IMR-90 (cell line): ENCODE measurements at regions not wholly inside any gene's neighbourhood (a gene's known extent, or its start where the extent isn't known, plus 50 kb on each side); places are given as distances from the start of the nearest gene placed in this dataset.

ENCODE experiments used
- ATAC-seq: fragments of 200-7000 bp; cut with Tn5 transposase; 2 replicates; pipeline ENCODE4 v1.9.1; 2020; ENCODE audit warnings: low read depth, mild to moderate bottlenecking, moderate library complexity
- BruUV-seq: library from RNA; stranded (reverse); fragments of 400-500 nt; replicated peaks from 2 replicates; lab custom pipeline; 2021; lab: Mats Ljungman, UMichigan
- CTCF ChIA-PET: fragments of 300-600 bp; formaldehyde crosslinking; extraction: SDS; loops from one replicate; lab custom pipeline; 2021; ENCODE audit warnings: antibody characterized with exemption; lab: Yijun Ruan, JAX
- POLR2A ChIA-PET: fragments of 300-600 bp; sonication (Branson Sonifier 250); formaldehyde crosslinking; loops from one replicate; lab custom pipeline; 2022; ENCODE audit warnings: antibody characterized with exemption; ENCODE audit not compliant: unreplicated experiment; lab: Charles Lee
- DNase-seq: peaks from one replicate; pipeline ENCODE4 v3.0.0; 2013
- H2AFZ ChIP-seq: replicated peaks from 2 replicates; pipeline ENCODE3; 2013; ENCODE audit warnings: low read length, mild to moderate bottlenecking; ENCODE audit not compliant: poor library complexity
- H2AK5ac ChIP-seq: 2 replicates; pipeline ENCODE4 v1.6.1; 2013; ENCODE audit warnings: low read depth, low read length, inconsistent platforms
- H2AK9ac ChIP-seq: replicated peaks from 2 replicates; pipeline ENCODE3; 2013; ENCODE audit warnings: mild to moderate bottlenecking, low read depth, low read length, moderate library complexity; ENCODE audit not compliant: poor library complexity
- H2BK120ac ChIP-seq: 2 replicates; pipeline ENCODE4 v1.6.1; 2013; ENCODE audit warnings: low read depth, low read length, inconsistent platforms
- H2BK15ac ChIP-seq: 3 replicates; pipeline ENCODE4 v1.6.1; 2013; ENCODE audit warnings: low read depth, low read length, inconsistent platforms
- H2BK20ac ChIP-seq: 2 replicates; pipeline ENCODE4 v1.6.1; 2013; ENCODE audit warnings: low read depth, mild to moderate bottlenecking, inconsistent platforms, low read length, moderate library complexity
- H2BK5ac ChIP-seq: 2 replicates; pipeline ENCODE4 v1.6.1; 2013; ENCODE audit warnings: mild to moderate bottlenecking, low read depth, low read length, inconsistent platforms; ENCODE audit not compliant: poor library complexity, severe bottlenecking
- H3K14ac ChIP-seq: replicated peaks from 2 replicates; pipeline ENCODE4 v1.6.1; 2013; ENCODE audit warnings: low read depth, low read length, inconsistent platforms
- H3K18ac ChIP-seq: 2 replicates; pipeline ENCODE4 v1.6.1; 2013; ENCODE audit warnings: low read depth, low read length, control low read depth
- H3K23ac ChIP-seq: 2 replicates; pipeline ENCODE4 v1.6.1; 2013; ENCODE audit warnings: low read depth, low read length, inconsistent platforms
- H3K27ac ChIP-seq: 2 replicates; pipeline ENCODE4 v1.5.1; 2013; ENCODE audit warnings: mild to moderate bottlenecking, control low read depth, low read length; ENCODE audit not compliant: insufficient read depth
- H3K27me3 ChIP-seq: 2 replicates; pipeline ENCODE4 v1.6.1; 2013; ENCODE audit warnings: low read length; ENCODE audit not compliant: control insufficient read depth, insufficient read depth
- H3K36me3 ChIP-seq: 2 replicates; pipeline ENCODE4 v1.6.1; 2013; ENCODE audit warnings: low read length, mixed read lengths; ENCODE audit not compliant: control insufficient read depth, insufficient read depth
- H3K4ac ChIP-seq: 2 replicates; pipeline ENCODE4 v1.6.1; 2013; ENCODE audit warnings: low read depth, low read length, inconsistent platforms
- H3K4me1 ChIP-seq: 2 replicates; pipeline ENCODE4 v1.6.1; 2013; ENCODE audit warnings: low read length, mixed read lengths; ENCODE audit not compliant: control insufficient read depth, insufficient read depth
- H3K4me2 ChIP-seq: 2 replicates; pipeline ENCODE4 v1.6.1; 2013; ENCODE audit warnings: low read depth, mild to moderate bottlenecking, control low read depth, low read length, moderate library complexity
- H3K4me3 ChIP-seq: 2 replicates; pipeline ENCODE4 v1.5.1; 2013; ENCODE audit warnings: low read depth, mild to moderate bottlenecking, control low read depth, low read length, moderate library complexity; ENCODE audit not compliant: insufficient read depth
- H3K56ac ChIP-seq: 2 replicates; pipeline ENCODE4 v1.6.1; 2013; ENCODE audit warnings: low read length, inconsistent platforms; ENCODE audit not compliant: insufficient read depth; ENCODE audit errors: extremely low read depth
- H3K79me1 ChIP-seq, 2 experiments: 2 replicates each; pipeline ENCODE4 v1.6.1; 2013; ENCODE audit warnings: low read length in 2 of 2, inconsistent platforms in 1 of 2, low read depth in 1 of 2
- H3K9ac ChIP-seq: 2 replicates; pipeline ENCODE4 v1.6.1; 2013; ENCODE audit warnings: low read depth, low read length, control low read depth
- H3K9me1 ChIP-seq: 2 replicates; pipeline ENCODE4 v1.6.1; 2013; ENCODE audit warnings: low read length, inconsistent platforms; ENCODE audit not compliant: insufficient read depth
- H3K9me3 ChIP-seq: 2 replicates; pipeline ENCODE4 v1.6.1; 2013; ENCODE audit warnings: low read length; ENCODE audit not compliant: control insufficient read depth, insufficient read depth
- H4K20me1 ChIP-seq: 2 replicates; pipeline ENCODE4 v1.6.1; 2013; ENCODE audit warnings: low read length, inconsistent platforms; ENCODE audit not compliant: insufficient read depth
- H4K5ac ChIP-seq: 2 replicates; pipeline ENCODE4 v1.6.1; 2013; ENCODE audit warnings: mild to moderate bottlenecking, low read depth, low read length, control low read depth
- H4K8ac ChIP-seq, 2 experiments: 2 replicates each; pipeline ENCODE4 v1.6.1; 2013; ENCODE audit warnings: low read depth in 2 of 2, low read length in 2 of 2, control low read depth in 1 of 2, inconsistent platforms in 1 of 2
- H4K91ac ChIP-seq: 2 replicates; pipeline ENCODE4 v1.6.1; 2013; ENCODE audit warnings: low read depth, low read length, inconsistent platforms; ENCODE audit not compliant: insufficient read depth
- BHLHE40 ChIP-seq: fragments of 150-350 bp; IDR thresholded peaks from 2 replicates; pipeline ENCODE4 v1.6.1; 2016; ENCODE audit warnings: mild to moderate bottlenecking, low read depth, low read length
- CEBPB ChIP-seq: IDR thresholded peaks from 2 replicates; pipeline ENCODE4 v1.6.1; 2012; ENCODE audit warnings: low read depth, low read length, improper control_type of control experiment
- ELK1 ChIP-seq: fragments of 150-350 bp; IDR thresholded peaks from 2 replicates; pipeline ENCODE4 v1.6.1; 2016; ENCODE audit warnings: low read depth, mild to moderate bottlenecking, low read length, moderate library complexity, borderline replicate concordance
- FOS ChIP-seq: fragments of 150-350 bp; IDR thresholded peaks from 2 replicates; pipeline ENCODE4 v1.6.1; 2016; ENCODE audit warnings: low read depth, low read length
- MAFK ChIP-seq: IDR thresholded peaks from 2 replicates; pipeline ENCODE4 v1.6.1; 2012; ENCODE audit warnings: low read depth, low read length, improper control_type of control experiment
- MAZ ChIP-seq: IDR thresholded peaks from 2 replicates; pipeline ENCODE4 v1.6.1; 2012; ENCODE audit warnings: low read depth, mild to moderate bottlenecking, low read length, improper control_type of control experiment, moderate library complexity, borderline replicate concordance
- MXI1 ChIP-seq: IDR thresholded peaks from 2 replicates; pipeline ENCODE4 v1.6.1; 2012; ENCODE audit warnings: low read depth, mild to moderate bottlenecking, low read length, moderate library complexity, borderline replicate concordance
- NFE2L2 ChIP-seq: fragments of 150-350 bp; IDR thresholded peaks from 2 replicates; pipeline ENCODE4 v1.6.1; 2016; ENCODE audit warnings: low read depth, mild to moderate bottlenecking, low read length
- POLR2A ChIP-seq: IDR thresholded peaks from 2 replicates; pipeline ENCODE4 v1.6.1; 2012; ENCODE audit warnings: mild to moderate bottlenecking, low read depth, low read length
- RAD21 ChIP-seq: IDR thresholded peaks from 2 replicates; pipeline ENCODE4 v1.6.1; 2012; ENCODE audit warnings: low read length, improper control_type of control experiment
- RCOR1 ChIP-seq: IDR thresholded peaks from 2 replicates; pipeline ENCODE4 v1.6.1; 2012; ENCODE audit warnings: mild to moderate bottlenecking, low read length, improper control_type of control experiment; ENCODE audit not compliant: insufficient replicate concordance
- RFX5 ChIP-seq: IDR thresholded peaks from 2 replicates; pipeline ENCODE4 v1.8.0; 2012; ENCODE audit warnings: low read depth, mild to moderate bottlenecking, low read length, moderate library complexity
- SMC3 ChIP-seq: fragments of 150-350 bp; IDR thresholded peaks from 2 replicates; pipeline ENCODE4 v1.6.1; 2016; ENCODE audit warnings: low read depth, mild to moderate bottlenecking, antibody characterized with exemption, low read length, moderate library complexity
- USF2 ChIP-seq: fragments of 150-350 bp; IDR thresholded peaks from 2 replicates; pipeline ENCODE4 v1.6.1; 2017; ENCODE audit warnings: mild to moderate bottlenecking, antibody characterized with exemption, low read length, low read depth
- WGBS, 2 experiments: methylation state at CpG; one replicate each; pipeline versions ENCODE4 v1.1.5 to v1.1.7; 2013; ENCODE audit warnings: missing lambda C conversion rate in 2 of 2; ENCODE audit not compliant: insufficient read length in 1 of 2; ENCODE audit errors: extremely low coverage in 2 of 2; 5-methylcytosine and 5-hydroxymethylcytosine counted together
- dilution Hi-C: fragments of 300-500 bp; cut with HindIII; formaldehyde crosslinking; loops from one replicate; pipeline ENCODE4 v1.14.3; 2018; ENCODE audit warnings: low sequenced_read_pairs; ENCODE audit not compliant: unreplicated experiment
- in situ Hi-C: fragments of 300-500 bp; cut with MboI; formaldehyde crosslinking; loops from 3 replicates; pipeline ENCODE4 v1.14.3; 2019; ENCODE audit warnings: low sequenced_read_pairs, inconsistent platforms, mixed read lengths
- intact Hi-C: fragments of 100-400 bp; cut with micrococcal nuclease; formaldehyde crosslinking; loops from 2 replicates; pipeline ENCODE4 v1.10.0; 2022

GRCh38 chr12:74963304-74963703 is 246.3 kb downstream of the KCNC2 start:
- POLR2A ChIA-PET: no interaction called here

More at GRCh38 chr12:74963304-74963703, 246.3 kb downstream of the KCNC2 start:
- Histone ChIP-seq H3K56ac (no peak overlapping the region), H3K36me3 (no peaks in the 10 kb centered on the region), H3K79me1 (no peaks in the 10 kb centered on the region), H3K27ac (no peak overlapping the region), H3K23ac (no peak overlapping the region), H4K8ac (no peak overlapping the region), H4K91ac (no peak overlapping the region), H2AFZ (no peak overlapping the region), H3K27me3 (no peaks in the 10 kb centered on the region), H3K9ac (no peak overlapping the region), H3K4me2 (no peak overlapping the region), H3K4me3 (no peak overlapping the region), H3K9me3 (no peaks in the 10 kb centered on the region), H3K9me1 (no peaks in the 10 kb centered on the region), H4K20me1 (no peaks in the 10 kb centered on the region), H4K5ac (no peak overlapping the region), H3K4ac (no peak overlapping the region), H2AK9ac (no peak overlapping the region), H2BK120ac (no peak overlapping the region), H2BK15ac (no peak overlapping the region), H2BK20ac (no peak overlapping the region), H3K4me1 (no peaks in the 10 kb centered on the region), H3K18ac (no peak overlapping the region), H2BK5ac (no peak overlapping the region), H2AK5ac (no peak overlapping the region), H3K14ac (no peak overlapping the region)
- no CpG with 5 or more reads among the region's 1 CpG for WGBS, 2 experiments
- no peak for DNase-seq
- intact Hi-C loops (no loop called here), in situ Hi-C loops (no loop called here), dilution Hi-C loops (no loop called here)
- TF ChIP-seq RAD21 (no peak), RFX5 (no peak), USF2 (no peak), POLR2A (no peak), ELK1 (no peak), CEBPB (no peak), FOS (no peak), MAFK (no peak), MXI1 (no peak), SMC3 (no peak), NFE2L2 (no peak), BHLHE40 (no peak), RCOR1 (no peak), MAZ (no peak)
- CTCF ChIA-PET: no interaction called here
- no TSS peak for BruUV-seq
- no peak for ATAC-seq
